ENCODE measurements at regions not wholly inside any gene's neighbourhood (a gene's known extent, or its start where the extent isn't known, plus 50 kb on each side); places are given as distances from the start of the nearest gene placed in this dataset.
"Not testable (repeated sequence)": the region's sequence is repeated elsewhere in the genome, so short reads cannot be mapped to it uniquely, and the experiment has no call there.

GRCh38 chr6:125647391-125647790 is 102.0 kb upstream of the HEY2 start:
- Histone ChIP-seq H4K20me1 (ENCODE audit: insufficient read depth, low read depth, low read length) (no peaks in the 10 kb centered on the region), H3K4me1 (ENCODE audit: low read length) (no peaks in the 10 kb centered on the region), H3K4me2 (ENCODE audit: low read depth, low read length, poor library complexity, severe bottlenecking) (no peak overlapping the region), H3K27me3 (ENCODE audit: low read length) (no peaks in the 10 kb centered on the region), H3K4me3 (ENCODE audit: low read length) (no peak overlapping the region), H3K79me2 (ENCODE audit: low read length) (no peaks in the 10 kb centered on the region), H2AFZ (ENCODE audit: low read length) (no peak overlapping the region), H3K9ac (ENCODE audit: low read length) (no peak overlapping the region), H3K9me2 (replicated peaks; ENCODE audit: insufficient read depth, low read length) (no peaks in the 10 kb centered on the region), H3K9me3 (ENCODE audit: low read length) (no peaks in the 10 kb centered on the region), H3K36me3 (ENCODE audit: insufficient read depth, low read length) (no peaks in the 10 kb centered on the region), H3K27ac (ENCODE audit: low read length) (no peak overlapping the region)
- DNase-seq, result no peak

- H3K4me3 ChIP-seq (ENCODE audit: low read length); H3K9me3 ChIP-seq (ENCODE audit: low read length); H3K4me2 ChIP-seq (ENCODE audit: low read depth, low read length, poor library complexity, severe bottlenecking); H4K20me1 ChIP-seq (ENCODE audit: insufficient read depth, low read depth, low read length); H3K4me1 ChIP-seq (ENCODE audit: low read length); H3K79me2 ChIP-seq (ENCODE audit: low read length); H3K36me3 ChIP-seq (ENCODE audit: insufficient read depth, low read length); H2AFZ ChIP-seq (ENCODE audit: low read length); H3K27ac ChIP-seq (ENCODE audit: low read length); DNase-seq; H3K27me3 ChIP-seq (ENCODE audit: low read length); H3K9me2 ChIP-seq (replicated peaks; ENCODE audit: insufficient read depth, low read length); H3K9ac ChIP-seq (ENCODE audit: low read length): not testable (repeated sequence)
Observed at GRCh38 chr6:125653752-125654151, 95.7 kb upstream of the HEY2 start.

- Histone ChIP-seq H3K4me3 (ENCODE audit: low read length) (no peak overlapping the region), H2AFZ (ENCODE audit: low read length) (no peak overlapping the region), H4K20me1 (ENCODE audit: insufficient read depth, low read depth, low read length) (no peaks in the 10 kb centered on the region), H3K79me2 (ENCODE audit: low read length) (no peaks in the 10 kb centered on the region), H3K27ac (ENCODE audit: low read length) (no peak overlapping the region), H3K9ac (ENCODE audit: low read length) (no peak overlapping the region), H3K9me3 (ENCODE audit: low read length) (no peaks in the 10 kb centered on the region), H3K9me2 (replicated peaks; ENCODE audit: insufficient read depth, low read length) (no peaks in the 10 kb centered on the region), H3K4me1 (ENCODE audit: low read length) (no peaks in the 10 kb centered on the region), H3K4me2 (ENCODE audit: low read depth, low read length, poor library complexity, severe bottlenecking) (no peak overlapping the region), H3K36me3 (ENCODE audit: insufficient read depth, low read length) (no peaks in the 10 kb centered on the region), H3K27me3 (ENCODE audit: low read length) (no peaks in the 10 kb centered on the region)
- DNase-seq, result no peak
Observed at GRCh38 chr6:125655511-125655910, 93.9 kb upstream of the HEY2 start.

GRCh38 chr6:125656287-125656870 is 93.1 kb upstream of the HEY2 start:
- DNase-seq, result no peak
- Histone ChIP-seq H3K79me2 (ENCODE audit: low read length) (no peaks in the 10 kb centered on the region), H3K27me3 (ENCODE audit: low read length) (no peaks in the 10 kb centered on the region), H3K9ac (ENCODE audit: low read length) (no peak overlapping the region), H3K9me2 (replicated peaks; ENCODE audit: insufficient read depth, low read length) (no peaks in the 10 kb centered on the region), H4K20me1 (ENCODE audit: insufficient read depth, low read depth, low read length) (no peaks in the 10 kb centered on the region), H3K4me3 (ENCODE audit: low read length) (no peak overlapping the region), H2AFZ (ENCODE audit: low read length) (no peak overlapping the region), H3K4me2 (ENCODE audit: low read depth, low read length, poor library complexity, severe bottlenecking) (no peak overlapping the region), H3K36me3 (ENCODE audit: insufficient read depth, low read length) (no peaks in the 10 kb centered on the region), H3K9me3 (ENCODE audit: low read length) (no peaks in the 10 kb centered on the region), H3K27ac (ENCODE audit: low read length) (no peak overlapping the region), H3K4me1 (ENCODE audit: low read length) (no peaks in the 10 kb centered on the region)

- no peak for DNase-seq
- H3K9me3 ChIP-seq (ENCODE audit: low read length), result no peaks in the 10 kb centered on the region
- no peaks in the 10 kb centered on the region for H4K20me1 ChIP-seq (ENCODE audit: insufficient read depth, low read depth, low read length)
- no peaks in the 10 kb centered on the region for H3K79me2 ChIP-seq (ENCODE audit: low read length)
- no peak overlapping the region for H3K4me2 ChIP-seq (ENCODE audit: low read depth, low read length, poor library complexity, severe bottlenecking)
- no peak overlapping the region for H3K9ac ChIP-seq (ENCODE audit: low read length)
- H2AFZ ChIP-seq (ENCODE audit: low read length), result no peak overlapping the region
- H3K4me3 ChIP-seq (ENCODE audit: low read length), result no peak overlapping the region
- H3K9me2 ChIP-seq (replicated peaks; ENCODE audit: insufficient read depth, low read length), result no peaks in the 10 kb centered on the region
- H3K36me3 ChIP-seq (ENCODE audit: insufficient read depth, low read length), result no peaks in the 10 kb centered on the region
- H3K27ac ChIP-seq (ENCODE audit: low read length), result no peak overlapping the region
- no peaks in the 10 kb centered on the region for H3K27me3 ChIP-seq (ENCODE audit: low read length)
- H3K4me1 ChIP-seq (ENCODE audit: low read length), result no peaks in the 10 kb centered on the region
Observed at GRCh38 chr6:125658136-125658535, 91.3 kb upstream of the HEY2 start.

- DNase-seq, result no peak
Observed at GRCh38 chr6:125658759-125659431, 90.5 kb upstream of the HEY2 start.

GRCh38 chr6:125659887-125660286 is 89.5 kb upstream of the HEY2 start:
- Histone ChIP-seq H3K79me2 (ENCODE audit: low read length) (no peaks in the 10 kb centered on the region), H3K9ac (ENCODE audit: low read length) (no peak overlapping the region), H3K4me2 (ENCODE audit: low read depth, low read length, poor library complexity, severe bottlenecking) (no peak overlapping the region), H3K4me1 (ENCODE audit: low read length) (no peaks in the 10 kb centered on the region), H3K27me3 (ENCODE audit: low read length) (no peaks in the 10 kb centered on the region), H4K20me1 (ENCODE audit: insufficient read depth, low read depth, low read length) (no peaks in the 10 kb centered on the region), H2AFZ (ENCODE audit: low read length) (no peak overlapping the region), H3K36me3 (ENCODE audit: insufficient read depth, low read length) (no peaks in the 10 kb centered on the region), H3K4me3 (ENCODE audit: low read length) (no peak overlapping the region), H3K9me2 (replicated peaks; ENCODE audit: insufficient read depth, low read length) (no peaks in the 10 kb centered on the region), H3K27ac (ENCODE audit: low read length) (no peak overlapping the region), H3K9me3 (ENCODE audit: low read length) (no peaks in the 10 kb centered on the region)
- no peak for DNase-seq

More at GRCh38 chr6:125658759-125659431, 90.5 kb upstream of the HEY2 start:
- no peaks in the 10 kb centered on the region for H4K20me1 ChIP-seq (ENCODE audit: insufficient read depth, low read depth, low read length)
- H3K4me2 ChIP-seq (ENCODE audit: low read depth, low read length, poor library complexity, severe bottlenecking), result no peak overlapping the region
- no peaks in the 10 kb centered on the region for H3K4me1 ChIP-seq (ENCODE audit: low read length)
- no peaks in the 10 kb centered on the region for H3K36me3 ChIP-seq (ENCODE audit: insufficient read depth, low read length)
- H3K27ac ChIP-seq (ENCODE audit: low read length), result no peak overlapping the region
- no peak overlapping the region for H2AFZ ChIP-seq (ENCODE audit: low read length)
- no peaks in the 10 kb centered on the region for H3K27me3 ChIP-seq (ENCODE audit: low read length)
- no peaks in the 10 kb centered on the region for H3K9me2 ChIP-seq (replicated peaks; ENCODE audit: insufficient read depth, low read length)
- H3K79me2 ChIP-seq (ENCODE audit: low read length), result no peaks in the 10 kb centered on the region
- H3K4me3 ChIP-seq (ENCODE audit: low read length), result no peak overlapping the region
- no peak overlapping the region for H3K9ac ChIP-seq (ENCODE audit: low read length)
- no peaks in the 10 kb centered on the region for H3K9me3 ChIP-seq (ENCODE audit: low read length)

GRCh38 chr6:125662296-125662695 is 87.1 kb upstream of the HEY2 start:
- Histone ChIP-seq H2AFZ (ENCODE audit: low read length) (no peak overlapping the region), H3K9me3 (ENCODE audit: low read length) (no peaks in the 10 kb centered on the region), H3K4me1 (ENCODE audit: low read length) (no peaks in the 10 kb centered on the region), H3K9ac (ENCODE audit: low read length) (no peak overlapping the region), H3K9me2 (replicated peaks; ENCODE audit: insufficient read depth, low read length) (no peaks in the 10 kb centered on the region), H3K27ac (ENCODE audit: low read length) (no peak overlapping the region), H3K79me2 (ENCODE audit: low read length) (no peaks in the 10 kb centered on the region), H4K20me1 (ENCODE audit: insufficient read depth, low read depth, low read length) (no peaks in the 10 kb centered on the region), H3K4me2 (ENCODE audit: low read depth, low read length, poor library complexity, severe bottlenecking) (no peak overlapping the region), H3K36me3 (ENCODE audit: insufficient read depth, low read length) (no peaks in the 10 kb centered on the region), H3K4me3 (ENCODE audit: low read length) (no peak overlapping the region), H3K27me3 (ENCODE audit: low read length) (no peaks in the 10 kb centered on the region)
- no peak for DNase-seq

Data from Karpas-422 (cell line).